ENCODE measurements at regions not wholly inside any gene's neighbourhood (a gene's known extent, or its start where the extent isn't known, plus 50 kb on each side); places are given as distances from the start of the nearest gene placed in this dataset.

DNA sequence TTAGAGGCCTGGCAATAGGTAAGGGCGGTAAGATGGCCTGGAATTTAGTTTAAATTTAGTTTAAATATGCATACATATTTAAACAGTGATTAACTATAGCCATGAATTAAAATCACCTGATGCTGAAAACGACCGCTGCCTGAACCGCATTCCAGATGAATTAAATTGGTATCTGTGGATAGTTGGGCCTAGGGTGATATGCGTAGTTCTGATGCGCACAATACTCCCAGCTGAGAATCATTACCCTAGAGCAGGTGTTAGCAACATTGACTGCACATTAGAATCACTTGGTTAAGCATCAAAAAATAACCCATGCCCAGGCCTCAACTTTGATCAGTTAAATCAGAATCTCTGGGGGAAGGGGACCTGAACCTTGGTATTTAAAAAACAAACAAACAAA is 432.4 kb downstream of the GBA3 start:
- Histone ChIP-seq H3K27ac (no peak overlapping the region), H3K4me3 (ENCODE audit: low read depth, low read length) (no peak overlapping the region), H3K4me2 (ENCODE audit: low read length) (no peak overlapping the region), H3K27me3 (ENCODE audit: control insufficient read depth, insufficient read depth, low read length) (no peaks in the 10 kb centered on the region), H3K9ac (no peak overlapping the region), H3K9me3 (ENCODE audit: control insufficient read depth, low read length) (no peaks in the 10 kb centered on the region), H2AFZ (no peak overlapping the region), H3K4me1 (no peaks in the 10 kb centered on the region), H3K79me2 (no peaks in the 10 kb centered on the region), H3K36me3 (ENCODE audit: control insufficient read depth, insufficient read depth, low read length) (no peaks in the 10 kb centered on the region)
- TF ChIP-seq, protein P1, sequence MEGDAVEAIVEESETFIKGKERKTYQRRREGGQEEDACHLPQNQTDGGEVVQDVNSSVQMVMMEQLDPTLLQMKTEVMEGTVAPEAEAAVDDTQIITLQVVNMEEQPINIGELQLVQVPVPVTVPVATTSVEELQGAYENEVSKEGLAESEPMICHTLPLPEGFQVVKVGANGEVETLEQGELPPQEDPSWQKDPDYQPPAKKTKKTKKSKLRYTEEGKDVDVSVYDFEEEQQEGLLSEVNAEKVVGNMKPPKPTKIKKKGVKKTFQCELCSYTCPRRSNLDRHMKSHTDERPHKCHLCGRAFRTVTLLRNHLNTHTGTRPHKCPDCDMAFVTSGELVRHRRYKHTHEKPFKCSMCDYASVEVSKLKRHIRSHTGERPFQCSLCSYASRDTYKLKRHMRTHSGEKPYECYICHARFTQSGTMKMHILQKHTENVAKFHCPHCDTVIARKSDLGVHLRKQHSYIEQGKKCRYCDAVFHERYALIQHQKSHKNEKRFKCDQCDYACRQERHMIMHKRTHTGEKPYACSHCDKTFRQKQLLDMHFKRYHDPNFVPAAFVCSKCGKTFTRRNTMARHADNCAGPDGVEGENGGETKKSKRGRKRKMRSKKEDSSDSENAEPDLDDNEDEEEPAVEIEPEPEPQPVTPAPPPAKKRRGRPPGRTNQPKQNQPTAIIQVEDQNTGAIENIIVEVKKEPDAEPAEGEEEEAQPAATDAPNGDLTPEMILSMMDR (IDR thresholded peaks at IDR 0.05): no peak

GRCh38 chr4:23122666-23123400 is 430.1 kb downstream of the GBA3 start:
- Histone ChIP-seq H3K36me3 (ENCODE audit: control insufficient read depth, insufficient read depth, low read length) (no peaks in the 10 kb centered on the region), H2AFZ (no peak overlapping the region), H3K9ac (no peak overlapping the region), H3K4me3 (ENCODE audit: low read depth, low read length) (no peak overlapping the region), H3K27me3 (ENCODE audit: control insufficient read depth, insufficient read depth, low read length) (no peaks in the 10 kb centered on the region), H3K27ac (no peak overlapping the region), H3K4me2 (ENCODE audit: low read length) (no peak overlapping the region), H3K4me1 (no peaks in the 10 kb centered on the region), H3K79me2 (no peaks in the 10 kb centered on the region), H3K9me3 (ENCODE audit: control insufficient read depth, low read length) (no peaks in the 10 kb centered on the region)
- TF ChIP-seq, protein P1 (IDR thresholded peaks at IDR 0.05): no peak

DNA sequence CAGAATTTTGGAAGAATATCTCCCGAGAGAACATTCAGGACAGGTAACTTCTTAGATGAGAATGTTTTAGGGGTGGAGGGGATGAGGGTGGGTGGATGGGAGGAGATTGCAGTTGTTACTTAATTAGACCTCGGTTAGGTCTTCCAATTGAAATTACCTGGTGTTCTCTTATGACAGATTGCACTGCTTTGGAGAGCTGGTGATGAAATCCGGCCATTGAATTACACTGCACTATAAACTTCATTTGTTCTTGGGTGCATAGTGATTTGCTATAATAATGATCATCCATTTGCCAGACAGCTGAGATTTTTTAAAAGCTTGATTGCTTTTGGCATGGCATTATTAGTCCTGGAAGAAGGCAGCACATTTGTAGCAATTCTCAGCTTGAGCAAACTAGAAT is 427.6 kb downstream of the GBA3 start:
- Histone ChIP-seq H2AFZ (no peak overlapping the region), H3K9me3 (ENCODE audit: control insufficient read depth, low read length) (no peaks in the 10 kb centered on the region), H3K27ac (no peak overlapping the region), H3K36me3 (ENCODE audit: control insufficient read depth, insufficient read depth, low read length) (no peaks in the 10 kb centered on the region), H3K9ac (no peak overlapping the region), H3K27me3 (ENCODE audit: control insufficient read depth, insufficient read depth, low read length) (no peaks in the 10 kb centered on the region), H3K79me2 (no peaks in the 10 kb centered on the region), H3K4me2 (ENCODE audit: low read length) (no peak overlapping the region), H3K4me1 (no peaks in the 10 kb centered on the region), H3K4me3 (ENCODE audit: low read depth, low read length) (no peak overlapping the region)
- TF ChIP-seq, protein P1 (IDR thresholded peaks at IDR 0.05): no peak

DNA sequence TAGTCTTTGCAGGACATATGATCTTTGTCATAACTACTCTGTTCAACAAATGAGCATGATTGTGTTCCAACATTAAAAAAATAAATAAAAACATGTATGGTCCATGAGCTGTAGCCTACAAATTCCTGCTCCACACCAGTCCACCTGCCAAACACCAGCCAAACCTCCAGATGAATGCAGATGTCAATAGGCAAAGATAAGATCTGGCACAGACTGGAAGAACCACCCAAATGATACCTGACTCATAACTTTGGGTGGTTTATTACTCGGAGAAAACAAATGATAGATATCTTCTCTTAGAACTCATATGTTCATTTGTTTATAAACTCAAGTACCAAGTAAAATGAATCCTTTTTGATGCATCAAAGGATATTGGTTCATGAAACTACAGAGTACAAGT is 425.1 kb downstream of the GBA3 start:
- H3K79me2 ChIP-seq: no peaks in the 10 kb centered on the region
- H3K9me3 ChIP-seq (ENCODE audit: control insufficient read depth, low read length): no peaks in the 10 kb centered on the region
- no peak overlapping the region for H3K9ac ChIP-seq
- no peaks in the 10 kb centered on the region for H3K4me1 ChIP-seq
- no peaks in the 10 kb centered on the region for H3K27me3 ChIP-seq (ENCODE audit: control insufficient read depth, insufficient read depth, low read length)
- H3K27ac ChIP-seq: no peak overlapping the region
- no peaks in the 10 kb centered on the region for H3K36me3 ChIP-seq (ENCODE audit: control insufficient read depth, insufficient read depth, low read length)
- H3K4me3 ChIP-seq (ENCODE audit: low read depth, low read length): no peak overlapping the region
- no peak overlapping the region for H3K4me2 ChIP-seq (ENCODE audit: low read length)
- TF ChIP-seq, protein P1 (IDR thresholded peaks at IDR 0.05): no peak
- H2AFZ ChIP-seq: no peak overlapping the region

DNA sequence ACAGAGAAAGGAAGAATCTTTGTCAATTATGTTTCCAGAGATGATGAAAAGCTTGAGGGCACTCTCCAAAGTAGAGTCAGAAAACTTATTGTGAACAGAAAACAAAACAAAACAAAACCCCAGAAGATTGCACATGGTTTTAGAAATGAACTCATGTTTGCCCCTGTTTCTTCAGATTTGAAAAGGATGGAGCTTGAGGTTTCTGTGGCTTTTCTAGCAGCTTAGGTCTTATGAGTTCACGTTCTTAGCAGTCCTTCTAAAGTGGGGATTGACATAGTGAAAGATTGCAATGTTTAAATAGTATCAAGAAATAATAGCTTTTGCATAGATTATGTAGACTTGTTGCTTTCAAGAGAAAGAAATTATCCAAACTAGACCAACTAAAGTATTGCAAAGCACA is 421.8 kb downstream of the GBA3 start:
- H3K27ac ChIP-seq: no peak overlapping the region

More for the DNA sequence above, 421.8 kb downstream of the GBA3 start:
- Histone ChIP-seq H3K36me3 (ENCODE audit: control insufficient read depth, insufficient read depth, low read length) (no peaks in the 10 kb centered on the region), H3K4me3 (ENCODE audit: low read depth, low read length) (no peak overlapping the region), H3K27me3 (ENCODE audit: control insufficient read depth, insufficient read depth, low read length) (no peaks in the 10 kb centered on the region), H3K4me2 (ENCODE audit: low read length) (no peak overlapping the region), H3K9me3 (ENCODE audit: control insufficient read depth, low read length) (no peaks in the 10 kb centered on the region), H3K4me1 (no peaks in the 10 kb centered on the region), H3K9ac (no peak overlapping the region), H2AFZ (no peak overlapping the region), H3K79me2 (no peaks in the 10 kb centered on the region)
- TF ChIP-seq, protein P1 (IDR thresholded peaks at IDR 0.05): no peak
